Ishikawa (cell line): ENCODE measurements at regions not wholly inside any gene's neighbourhood (a gene's known extent, or its start where the extent isn't known, plus 50 kb on each side); places are given as distances from the start of the nearest gene placed in this dataset.

Experiments
- CEBPB ChIP-seq: IDR thresholded peaks from 2 replicates; pipeline ENCODE4 v1.6.1; 2012
- CREB1 ChIP-seq: IDR thresholded peaks from 2 replicates; pipeline ENCODE4 v1.6.1; 2012; ENCODE audit warnings: low read depth
- EGR1 ChIP-seq: IDR thresholded peaks from 2 replicates; pipeline ENCODE4 v1.6.1; 2012
- EP300 ChIP-seq: IDR thresholded peaks from 2 replicates; pipeline ENCODE4 v1.6.1; 2012; ENCODE audit warnings: borderline replicate concordance
- FOXM1 ChIP-seq: IDR thresholded peaks from 2 replicates; pipeline ENCODE4 v1.6.1; 2012; ENCODE audit warnings: low read depth, borderline replicate concordance
- NFIC ChIP-seq: IDR thresholded peaks from 2 replicates; pipeline ENCODE4 v1.6.1; 2012
- RAD21 ChIP-seq: IDR thresholded peaks from 2 replicates; pipeline ENCODE4 v1.6.1; 2012; ENCODE audit warnings: low read depth
- TAF1 ChIP-seq: IDR thresholded peaks from 2 replicates; pipeline ENCODE4 v1.6.1; 2012; ENCODE audit warnings: low read depth, mild to moderate bottlenecking
- TCF12 ChIP-seq: IDR thresholded peaks from 2 replicates; pipeline ENCODE4 v1.6.1; 2012; ENCODE audit warnings: low read depth
- TEAD4 ChIP-seq: IDR thresholded peaks from 2 replicates; pipeline ENCODE4 v1.6.1; 2012
- YY1 ChIP-seq: IDR thresholded peaks from 2 replicates; pipeline ENCODE4 v1.6.1; 2012; ENCODE audit warnings: low read depth
- ZBTB7A ChIP-seq: IDR thresholded peaks from 2 replicates; pipeline ENCODE4 v1.6.1; 2012; ENCODE audit warnings: low read depth
- TF ChIP-seq, protein P1 (sequence below): IDR thresholded peaks from 2 replicates; pipeline ENCODE4 v1.6.1; 2012
- TF ChIP-seq, protein P2 (sequence below): IDR thresholded peaks from 2 replicates; pipeline ENCODE4 v1.6.1; 2012
- TF ChIP-seq, protein P3 (sequence below): IDR thresholded peaks from 2 replicates; pipeline ENCODE4 v1.6.1; 2012; ENCODE audit warnings: low read depth, mild to moderate bottlenecking

DNA sequence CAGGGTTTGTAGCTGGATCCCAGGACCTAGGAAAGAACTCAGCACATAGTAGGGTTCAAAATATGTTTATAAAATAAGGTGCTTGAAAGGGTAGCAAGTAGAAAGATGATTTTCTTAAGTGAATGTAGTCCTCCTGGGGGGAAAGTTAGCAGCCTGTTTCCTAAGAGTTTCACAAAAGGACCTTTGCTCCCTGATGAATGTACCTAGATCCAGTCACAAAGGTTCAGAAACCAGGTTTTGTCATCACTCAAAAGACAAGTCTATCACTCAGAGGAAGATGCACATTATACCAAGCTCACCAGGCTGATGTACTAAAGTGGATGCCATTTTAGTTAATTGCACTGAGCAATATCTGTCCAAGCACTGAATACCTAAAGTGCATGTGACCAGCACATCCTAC lies 378.2 kb downstream of the BCL11A start:
- TF ChIP-seq EGR1: no peak
- no peak for TF ChIP-seq TCF12
- TF ChIP-seq, protein P1, sequence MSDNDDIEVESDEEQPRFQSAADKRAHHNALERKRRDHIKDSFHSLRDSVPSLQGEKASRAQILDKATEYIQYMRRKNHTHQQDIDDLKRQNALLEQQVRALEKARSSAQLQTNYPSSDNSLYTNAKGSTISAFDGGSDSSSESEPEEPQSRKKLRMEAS: no peak
- TF ChIP-seq ZBTB7A: no peak
- no peak for TF ChIP-seq FOXM1
- TF ChIP-seq NFIC: no peak

DNA sequence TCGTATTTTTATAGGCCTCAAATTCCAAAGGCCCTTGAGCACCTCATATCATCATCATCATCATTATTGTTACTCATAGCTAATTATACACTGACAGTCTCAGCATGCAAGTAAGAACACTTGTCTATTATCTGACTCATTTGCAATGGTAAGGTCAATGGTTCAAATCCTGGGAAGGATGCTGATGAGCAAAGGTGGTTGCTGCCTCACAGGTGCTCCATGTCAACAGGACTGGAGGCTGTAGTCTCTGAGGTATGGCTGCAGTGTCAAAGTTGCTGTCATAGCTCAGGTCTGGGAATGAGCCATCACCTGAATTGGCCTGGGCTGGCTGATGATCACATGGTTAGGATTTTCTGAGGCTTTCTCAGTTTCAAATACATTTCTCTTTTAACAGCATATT lies 379.3 kb downstream of the BCL11A start:
- TF ChIP-seq YY1 (no peak), TCF12 (no peak), ZBTB7A (no peak), EGR1 (no peak), TEAD4 (no peak), NFIC (no peak), FOXM1 (no peak), CREB1 (no peak), CEBPB (no peak), EP300 (no peak), RAD21 (no peak), TAF1 (no peak)
- TF ChIP-seq, protein P1: no peak
- TF ChIP-seq, protein P2, sequence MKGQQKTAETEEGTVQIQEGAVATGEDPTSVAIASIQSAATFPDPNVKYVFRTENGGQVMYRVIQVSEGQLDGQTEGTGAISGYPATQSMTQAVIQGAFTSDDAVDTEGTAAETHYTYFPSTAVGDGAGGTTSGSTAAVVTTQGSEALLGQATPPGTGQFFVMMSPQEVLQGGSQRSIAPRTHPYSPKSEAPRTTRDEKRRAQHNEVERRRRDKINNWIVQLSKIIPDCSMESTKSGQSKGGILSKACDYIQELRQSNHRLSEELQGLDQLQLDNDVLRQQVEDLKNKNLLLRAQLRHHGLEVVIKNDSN: no peak

DNA sequence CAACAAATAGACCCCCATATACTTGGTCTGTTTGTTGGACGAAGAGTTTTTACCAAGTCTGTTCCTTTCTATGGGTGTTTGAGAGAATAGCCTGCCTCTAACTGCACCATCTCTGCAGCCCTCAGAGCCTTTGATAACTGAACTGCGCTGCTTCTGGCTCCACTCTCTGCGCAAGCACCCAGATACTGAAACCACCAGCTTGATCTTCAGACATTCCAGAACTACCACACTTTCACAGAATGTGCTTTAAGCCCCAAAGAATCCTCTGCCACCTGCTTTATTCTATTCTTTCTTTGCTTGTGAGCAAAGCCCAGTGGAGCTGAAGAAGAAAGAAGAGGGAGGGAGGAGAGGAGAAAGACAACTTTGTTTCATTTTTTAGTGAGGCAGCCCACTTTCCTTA lies 380.7 kb downstream of the BCL11A start:
- no peak for TF ChIP-seq TEAD4
- TF ChIP-seq, protein P1: no peak

DNA sequence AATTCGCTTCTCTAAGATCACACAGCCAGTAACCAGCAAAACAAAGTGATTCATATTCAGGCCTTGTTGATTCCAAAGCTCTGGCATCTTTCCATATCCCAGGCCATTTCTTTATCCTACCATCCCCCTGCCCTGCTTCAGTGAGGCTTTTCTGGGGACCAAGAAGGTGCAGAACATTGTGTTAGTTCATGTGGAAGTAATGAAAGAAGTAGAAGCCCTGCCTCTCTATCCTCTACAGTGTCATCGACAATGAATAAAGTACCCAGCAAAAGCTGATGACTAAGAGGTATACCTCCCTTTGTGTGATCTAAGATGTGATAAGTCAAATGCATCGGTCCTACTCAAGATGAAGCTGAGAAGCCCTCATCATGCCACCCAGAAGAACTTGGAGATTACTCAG lies 383.2 kb downstream of the BCL11A start:
- TF ChIP-seq TEAD4 (no peak), EP300 (no peak), FOXM1 (no peak), CREB1 (no peak)

DNA sequence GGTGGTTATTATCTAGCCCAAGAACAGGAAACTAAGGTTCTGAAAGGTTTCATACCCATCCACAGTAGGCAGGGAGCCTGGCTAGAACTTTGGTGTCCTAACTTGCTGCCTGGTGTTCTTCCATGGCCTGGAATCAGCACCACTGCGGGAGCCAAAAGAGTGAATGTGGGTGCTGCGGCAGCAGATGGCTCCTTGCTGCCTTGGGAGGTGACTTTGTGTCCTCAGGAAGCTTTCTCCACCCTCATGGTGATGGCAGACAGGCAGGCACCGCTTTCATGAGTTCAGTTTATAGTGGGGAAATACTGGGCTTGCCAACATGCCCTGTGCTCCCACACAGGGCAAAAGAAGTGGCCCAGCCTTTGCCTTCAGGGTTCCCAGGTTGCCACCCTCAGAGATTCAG lies 385.2 kb downstream of the BCL11A start:
- TF ChIP-seq ZBTB7A (no peak), TCF12 (no peak), EP300 (no peak)
- TF ChIP-seq, protein P1: no peak
- TF ChIP-seq, protein P3, sequence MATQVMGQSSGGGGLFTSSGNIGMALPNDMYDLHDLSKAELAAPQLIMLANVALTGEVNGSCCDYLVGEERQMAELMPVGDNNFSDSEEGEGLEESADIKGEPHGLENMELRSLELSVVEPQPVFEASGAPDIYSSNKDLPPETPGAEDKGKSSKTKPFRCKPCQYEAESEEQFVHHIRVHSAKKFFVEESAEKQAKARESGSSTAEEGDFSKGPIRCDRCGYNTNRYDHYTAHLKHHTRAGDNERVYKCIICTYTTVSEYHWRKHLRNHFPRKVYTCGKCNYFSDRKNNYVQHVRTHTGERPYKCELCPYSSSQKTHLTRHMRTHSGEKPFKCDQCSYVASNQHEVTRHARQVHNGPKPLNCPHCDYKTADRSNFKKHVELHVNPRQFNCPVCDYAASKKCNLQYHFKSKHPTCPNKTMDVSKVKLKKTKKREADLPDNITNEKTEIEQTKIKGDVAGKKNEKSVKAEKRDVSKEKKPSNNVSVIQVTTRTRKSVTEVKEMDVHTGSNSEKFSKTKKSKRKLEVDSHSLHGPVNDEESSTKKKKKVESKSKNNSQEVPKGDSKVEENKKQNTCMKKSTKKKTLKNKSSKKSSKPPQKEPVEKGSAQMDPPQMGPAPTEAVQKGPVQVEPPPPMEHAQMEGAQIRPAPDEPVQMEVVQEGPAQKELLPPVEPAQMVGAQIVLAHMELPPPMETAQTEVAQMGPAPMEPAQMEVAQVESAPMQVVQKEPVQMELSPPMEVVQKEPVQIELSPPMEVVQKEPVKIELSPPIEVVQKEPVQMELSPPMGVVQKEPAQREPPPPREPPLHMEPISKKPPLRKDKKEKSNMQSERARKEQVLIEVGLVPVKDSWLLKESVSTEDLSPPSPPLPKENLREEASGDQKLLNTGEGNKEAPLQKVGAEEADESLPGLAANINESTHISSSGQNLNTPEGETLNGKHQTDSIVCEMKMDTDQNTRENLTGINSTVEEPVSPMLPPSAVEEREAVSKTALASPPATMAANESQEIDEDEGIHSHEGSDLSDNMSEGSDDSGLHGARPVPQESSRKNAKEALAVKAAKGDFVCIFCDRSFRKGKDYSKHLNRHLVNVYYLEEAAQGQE: no peak

DNA sequence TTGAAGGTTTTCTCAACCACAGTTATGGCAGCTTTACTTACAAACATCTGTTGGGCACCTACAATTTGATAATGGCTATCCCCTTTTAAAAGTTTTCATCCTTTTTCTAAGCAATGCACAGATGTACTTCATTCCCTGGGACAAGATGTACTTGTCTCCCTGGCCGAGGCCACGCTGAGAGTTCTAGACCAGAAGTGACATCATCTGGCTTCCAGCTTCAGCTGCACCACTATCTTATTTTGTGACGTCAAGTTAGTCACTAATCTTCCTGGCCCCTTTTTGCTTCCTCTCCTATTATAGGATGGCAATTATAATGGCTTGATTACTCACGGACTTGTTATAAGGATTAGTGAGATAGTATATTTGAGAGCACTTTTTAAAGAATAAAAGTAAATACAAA lies 386.4 kb downstream of the BCL11A start:
- TF ChIP-seq NFIC (no peak), TCF12 (no peak), EGR1 (no peak), ZBTB7A (no peak), TAF1 (no peak), YY1 (no peak), CEBPB (no peak), EP300 (no peak), RAD21 (no peak), CREB1 (no peak), TEAD4 (no peak), FOXM1 (no peak)
- TF ChIP-seq, protein P2: no peak
- TF ChIP-seq, protein P3: no peak
- TF ChIP-seq, protein P1: no peak
